ENCODE measurements at regions not wholly inside any gene's neighbourhood (a gene's known extent, or its start where the extent isn't known, plus 50 kb on each side); places are given as distances from the start of the nearest gene placed in this dataset.

GRCh38 chr2:217722883-217723472, 279.8 kb downstream of the TNS1 start:
- TF ChIP-seq, protein P1, sequence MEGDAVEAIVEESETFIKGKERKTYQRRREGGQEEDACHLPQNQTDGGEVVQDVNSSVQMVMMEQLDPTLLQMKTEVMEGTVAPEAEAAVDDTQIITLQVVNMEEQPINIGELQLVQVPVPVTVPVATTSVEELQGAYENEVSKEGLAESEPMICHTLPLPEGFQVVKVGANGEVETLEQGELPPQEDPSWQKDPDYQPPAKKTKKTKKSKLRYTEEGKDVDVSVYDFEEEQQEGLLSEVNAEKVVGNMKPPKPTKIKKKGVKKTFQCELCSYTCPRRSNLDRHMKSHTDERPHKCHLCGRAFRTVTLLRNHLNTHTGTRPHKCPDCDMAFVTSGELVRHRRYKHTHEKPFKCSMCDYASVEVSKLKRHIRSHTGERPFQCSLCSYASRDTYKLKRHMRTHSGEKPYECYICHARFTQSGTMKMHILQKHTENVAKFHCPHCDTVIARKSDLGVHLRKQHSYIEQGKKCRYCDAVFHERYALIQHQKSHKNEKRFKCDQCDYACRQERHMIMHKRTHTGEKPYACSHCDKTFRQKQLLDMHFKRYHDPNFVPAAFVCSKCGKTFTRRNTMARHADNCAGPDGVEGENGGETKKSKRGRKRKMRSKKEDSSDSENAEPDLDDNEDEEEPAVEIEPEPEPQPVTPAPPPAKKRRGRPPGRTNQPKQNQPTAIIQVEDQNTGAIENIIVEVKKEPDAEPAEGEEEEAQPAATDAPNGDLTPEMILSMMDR (IDR thresholded peaks at IDR 0.05): no peak
- TF ChIP-seq EP300 (IDR thresholded peaks at IDR 0.05) (no peak), POLR2A (IDR thresholded peaks at IDR 0.05) (no peak), POLR2AphosphoS5 (IDR thresholded peaks at IDR 0.05) (no peak)
